Sigmoid colon (tissue), 4 donors: ENCODE measurements at regions not wholly inside any gene's neighbourhood (a gene's known extent, or its start where the extent isn't known, plus 50 kb on each side); places are given as distances from the start of the nearest gene placed in this dataset.

ENCODE experiments used
- POLR2AphosphoS5 ChIP-seq, 4 donors: sonication (generic); formaldehyde crosslinking; IDR thresholded peaks; one replicate each; pipeline ENCODE4 v1.6.1; 2017; ENCODE audit warnings: antibody characterized with exemption in 4 of 4
- TF ChIP-seq, protein P1 (sequence below), 4 experiments: fragments of 450-650 bp in 3 of 4; fragments of 200-600 bp in 1 of 4; IDR thresholded peaks; one replicate each; pipeline ENCODE4 v1.5.1; 2016 to 2019; ENCODE audit warnings: antibody characterized with exemption in 4 of 4, mild to moderate bottlenecking in 3 of 4, moderate library complexity in 2 of 4

DNA sequence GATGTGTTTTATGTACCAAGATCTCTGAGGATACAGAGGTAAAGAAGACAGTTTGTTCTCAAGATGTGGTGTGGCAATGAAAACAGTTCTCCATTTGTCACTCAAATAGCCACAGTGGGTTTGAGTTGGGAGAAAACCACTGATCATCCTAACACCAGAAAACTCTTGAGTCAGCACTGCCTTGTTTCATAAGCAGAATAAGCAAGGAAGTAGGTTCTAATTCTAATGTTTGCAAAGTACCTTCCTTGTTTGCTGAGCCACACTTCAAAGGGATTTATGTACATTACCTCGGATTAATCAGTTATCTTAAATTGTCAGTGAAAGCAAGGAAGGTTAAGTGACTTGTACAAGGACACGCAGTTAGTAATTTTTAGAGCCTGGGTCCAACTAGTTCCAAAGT, 107.8 kb upstream of the BOC start:
- TF ChIP-seq POLR2AphosphoS5 (IDR thresholded peaks at IDR 0.05) = no peak
- TF ChIP-seq, protein P1, sequence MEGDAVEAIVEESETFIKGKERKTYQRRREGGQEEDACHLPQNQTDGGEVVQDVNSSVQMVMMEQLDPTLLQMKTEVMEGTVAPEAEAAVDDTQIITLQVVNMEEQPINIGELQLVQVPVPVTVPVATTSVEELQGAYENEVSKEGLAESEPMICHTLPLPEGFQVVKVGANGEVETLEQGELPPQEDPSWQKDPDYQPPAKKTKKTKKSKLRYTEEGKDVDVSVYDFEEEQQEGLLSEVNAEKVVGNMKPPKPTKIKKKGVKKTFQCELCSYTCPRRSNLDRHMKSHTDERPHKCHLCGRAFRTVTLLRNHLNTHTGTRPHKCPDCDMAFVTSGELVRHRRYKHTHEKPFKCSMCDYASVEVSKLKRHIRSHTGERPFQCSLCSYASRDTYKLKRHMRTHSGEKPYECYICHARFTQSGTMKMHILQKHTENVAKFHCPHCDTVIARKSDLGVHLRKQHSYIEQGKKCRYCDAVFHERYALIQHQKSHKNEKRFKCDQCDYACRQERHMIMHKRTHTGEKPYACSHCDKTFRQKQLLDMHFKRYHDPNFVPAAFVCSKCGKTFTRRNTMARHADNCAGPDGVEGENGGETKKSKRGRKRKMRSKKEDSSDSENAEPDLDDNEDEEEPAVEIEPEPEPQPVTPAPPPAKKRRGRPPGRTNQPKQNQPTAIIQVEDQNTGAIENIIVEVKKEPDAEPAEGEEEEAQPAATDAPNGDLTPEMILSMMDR (IDR thresholded peaks at IDR 0.05) = no peak
